Embryonic facial prominence (tissue), 1 donor: ENCODE measurements at regions not wholly inside any gene's neighbourhood (a gene's known extent, or its start where the extent isn't known, plus 50 kb on each side); places are given as distances from the start of the nearest gene placed in this dataset.

ENCODE experiments used
- DNase-seq: peaks from one replicate; pipeline ENCODE4 v3.0.0-alpha.2; 2016; ENCODE audit errors: extremely low spot score

DNA sequence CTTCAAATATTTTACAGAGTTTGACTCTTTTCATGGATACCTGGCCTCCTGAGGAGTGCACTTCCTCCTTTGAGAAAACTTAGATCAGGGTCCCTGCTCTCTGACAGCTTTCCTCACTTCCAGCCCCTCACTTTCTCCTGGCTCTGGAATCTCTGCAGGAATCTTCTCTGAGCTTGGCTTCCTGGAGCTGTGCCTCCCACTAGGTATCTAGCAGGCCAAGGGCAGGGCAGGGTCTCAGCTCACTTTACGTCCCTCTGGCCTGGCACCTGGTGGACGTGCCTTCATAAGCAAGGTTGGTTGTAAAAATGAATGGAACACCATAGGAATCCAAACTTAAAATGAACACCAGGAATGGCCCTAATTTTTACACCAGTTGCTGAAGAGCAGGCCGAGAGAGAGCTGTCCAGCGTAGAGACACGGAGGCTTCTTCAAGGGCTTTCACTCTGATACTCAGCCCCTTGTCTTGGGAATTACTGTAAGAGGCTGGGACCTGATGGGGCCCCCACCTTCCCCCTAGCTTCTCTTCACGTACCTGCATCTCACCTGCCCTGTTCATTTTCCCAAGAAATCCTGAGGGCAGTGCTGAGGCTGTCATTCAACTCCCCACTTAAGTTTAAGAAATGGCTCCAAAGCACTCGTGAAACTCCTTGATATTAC lies 426.9 kb upstream of the ID2 start:
- no peak for DNase-seq

DNA sequence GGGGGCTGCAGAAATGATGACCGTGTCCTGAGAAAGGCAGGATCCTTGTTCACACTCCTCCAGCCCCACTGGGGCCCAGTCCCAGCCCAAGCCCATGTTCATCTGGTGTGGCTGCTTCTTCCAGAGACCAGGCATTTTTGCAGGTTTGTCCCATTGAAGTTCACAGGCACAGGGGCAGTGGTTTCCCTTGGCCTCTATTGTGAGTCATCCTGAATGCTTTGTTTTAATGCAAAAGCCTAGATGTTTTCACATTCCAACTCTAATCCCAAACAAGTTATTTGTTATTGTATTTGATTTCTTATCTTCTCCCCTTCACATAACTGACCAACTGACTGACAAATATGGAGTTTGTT lies 426.4 kb upstream of the ID2 start:
- DNase-seq = no peak

DNA sequence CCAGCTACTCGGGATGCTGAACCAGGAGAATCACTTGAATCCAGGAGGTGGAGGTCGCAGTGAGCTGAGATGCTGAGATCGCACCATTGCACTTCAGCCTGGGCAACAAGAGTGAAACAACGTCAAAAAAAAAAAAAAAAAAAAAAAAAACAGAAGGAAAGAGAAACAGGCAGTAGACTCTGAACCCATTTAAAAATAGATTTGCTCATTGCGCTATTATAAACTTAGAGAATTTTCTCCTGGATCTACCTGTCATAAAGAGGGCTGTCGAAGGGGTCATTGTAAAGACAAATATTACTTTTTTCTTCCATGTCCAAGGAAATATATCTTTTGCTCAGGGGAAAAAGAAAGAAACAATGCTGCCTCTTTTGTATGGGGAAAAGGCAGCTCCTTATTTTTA lies 425.0 kb upstream of the ID2 start:
- no peak for DNase-seq

DNA sequence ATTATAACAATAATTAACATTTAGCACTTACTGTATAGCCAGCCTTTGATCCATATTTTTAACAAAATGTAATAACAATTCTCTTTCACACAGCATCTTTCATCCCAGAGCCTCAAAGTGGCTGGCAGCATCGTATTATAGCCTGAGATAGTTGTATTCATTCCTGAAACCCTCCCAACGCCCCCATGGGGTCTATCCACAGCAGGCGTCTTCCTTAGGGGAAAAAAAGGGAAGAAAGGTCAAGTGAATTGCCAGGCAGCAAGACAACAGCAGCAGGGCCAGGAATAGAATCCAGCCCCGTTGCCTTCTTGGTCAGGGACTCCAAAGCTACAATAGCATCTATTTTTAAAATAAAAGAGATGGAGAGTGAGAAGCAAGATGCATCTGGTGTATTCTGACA lies 424.4 kb upstream of the ID2 start:
- DNase-seq = no peak

DNA sequence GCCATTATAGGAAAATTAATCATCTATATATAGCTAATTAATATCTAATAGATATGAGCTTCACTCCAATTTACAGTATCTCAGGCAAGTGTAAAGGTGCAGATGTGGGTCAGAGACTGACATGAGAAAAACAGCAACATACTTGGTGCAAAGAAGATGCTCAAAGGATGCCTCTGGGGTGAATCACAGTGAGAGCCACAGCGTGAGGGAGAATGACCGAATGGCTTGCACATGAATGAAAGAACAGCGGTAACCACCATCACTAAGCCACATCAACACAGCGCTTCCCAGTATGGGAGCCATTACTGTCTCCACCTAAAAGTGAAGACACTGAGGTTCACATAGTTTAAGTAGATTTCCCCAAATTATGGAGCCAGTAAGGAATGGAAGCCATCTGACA lies 423.4 kb upstream of the ID2 start:
- no peak for DNase-seq

DNA sequence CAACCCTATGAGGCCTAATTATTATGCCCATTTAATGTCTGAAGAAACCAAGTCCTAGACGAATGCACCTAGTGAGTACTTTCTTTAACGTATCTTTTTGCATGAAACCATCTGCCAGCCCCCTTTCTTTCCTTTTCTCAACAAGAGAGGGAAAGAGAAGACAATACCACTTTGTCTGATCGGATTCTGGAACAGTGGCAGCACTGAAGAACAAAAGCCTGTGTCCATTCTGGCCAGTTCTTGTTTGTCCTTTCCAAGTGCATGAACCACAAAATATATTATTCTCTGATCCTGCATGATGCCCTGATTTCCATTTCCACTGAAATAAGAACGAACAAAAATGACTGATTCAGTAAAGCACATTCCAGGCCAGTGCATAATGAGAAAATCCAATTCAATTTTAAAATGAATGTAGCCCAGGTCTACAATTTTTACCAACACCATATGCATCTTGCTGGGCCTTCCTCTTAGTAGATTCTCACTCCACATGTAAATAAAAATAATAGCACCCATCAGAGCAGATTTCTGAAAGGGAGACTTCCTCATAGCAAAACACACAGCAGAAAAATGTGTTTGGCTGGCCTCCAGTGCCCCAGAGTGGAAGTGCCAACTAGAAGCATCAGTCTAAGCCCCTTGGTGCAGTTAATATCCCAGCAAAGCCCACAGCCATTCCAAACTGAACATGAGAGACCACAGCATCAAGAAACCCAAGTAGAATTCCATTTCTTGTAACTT lies 422.6 kb upstream of the ID2 start:
- no peak for DNase-seq

DNA sequence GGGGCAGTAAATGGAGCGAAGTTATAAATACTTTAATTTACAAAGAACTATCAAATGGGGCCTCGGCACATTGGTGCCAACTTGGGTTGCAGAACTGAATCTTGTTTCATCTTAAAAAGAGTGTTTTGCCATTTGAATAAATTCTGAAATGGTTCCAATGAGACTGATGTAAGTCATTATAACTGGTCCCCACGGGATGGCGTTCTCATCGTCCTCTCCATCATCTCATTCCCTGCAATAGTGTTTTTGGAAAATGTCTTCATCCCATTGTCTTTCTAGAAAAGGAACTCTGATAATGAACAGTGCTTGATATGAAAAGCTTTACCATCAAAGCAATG lies 422.0 kb upstream of the ID2 start:
- DNase-seq = no peak

DNA sequence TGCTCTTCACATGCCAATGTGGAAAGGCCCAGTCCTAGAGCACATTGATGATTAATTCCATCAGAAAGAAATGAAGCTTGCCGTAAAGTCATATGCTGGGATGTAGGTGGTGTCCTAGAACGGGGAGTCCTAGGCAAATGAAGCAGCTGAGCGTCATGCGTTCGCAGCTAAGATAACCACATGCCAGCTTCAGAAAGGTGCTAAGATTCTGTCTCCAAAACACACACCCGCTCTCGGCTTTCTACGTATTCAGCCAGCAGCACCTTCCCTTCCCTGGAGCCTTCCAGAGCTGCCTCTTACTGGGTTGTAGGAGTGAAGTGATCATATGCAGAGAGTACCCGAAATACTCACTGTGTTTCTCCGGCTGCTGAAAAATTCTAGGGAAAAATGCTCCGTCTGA lies 421.6 kb upstream of the ID2 start:
- no peak for DNase-seq

DNA sequence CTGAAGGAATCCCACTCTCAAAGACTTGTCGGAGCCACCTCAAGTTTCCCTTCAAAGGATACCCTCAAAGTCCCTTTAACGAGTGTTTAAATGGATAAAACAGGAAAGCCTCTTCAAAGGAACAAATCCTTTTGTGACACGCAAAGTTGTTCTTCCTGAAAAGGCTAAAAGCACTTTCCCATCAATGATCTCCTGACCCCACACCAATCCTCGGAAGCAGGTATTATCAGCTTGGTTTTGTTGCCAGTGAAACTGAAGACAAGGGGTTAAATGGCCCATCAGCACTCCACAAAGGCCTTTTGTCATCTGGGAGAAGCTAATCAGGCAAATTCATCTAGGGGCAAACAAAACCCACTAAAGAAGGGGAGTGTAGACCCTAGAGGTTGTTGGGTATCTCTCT lies 418.0 kb upstream of the ID2 start:
- no peak for DNase-seq

DNA sequence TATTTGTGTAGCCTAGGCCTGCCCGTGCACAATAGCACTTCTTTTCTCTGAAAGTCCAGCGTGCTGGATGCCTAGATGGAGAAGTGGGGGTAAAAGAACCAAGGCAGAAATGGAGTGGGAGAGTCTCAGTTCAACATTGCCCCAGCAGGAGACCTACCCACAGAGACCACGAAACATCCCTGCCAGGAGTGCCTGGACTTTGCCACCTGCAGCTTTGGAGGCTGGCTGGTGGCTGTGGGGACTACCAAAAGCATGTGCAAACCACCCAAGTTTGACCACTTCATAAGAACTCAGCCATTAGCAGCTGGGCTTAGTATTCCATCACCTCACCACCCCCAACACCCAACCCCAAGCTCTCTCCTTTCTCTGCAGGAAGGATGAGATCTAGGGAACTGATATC lies 416.9 kb upstream of the ID2 start:
- no peak for DNase-seq

DNA sequence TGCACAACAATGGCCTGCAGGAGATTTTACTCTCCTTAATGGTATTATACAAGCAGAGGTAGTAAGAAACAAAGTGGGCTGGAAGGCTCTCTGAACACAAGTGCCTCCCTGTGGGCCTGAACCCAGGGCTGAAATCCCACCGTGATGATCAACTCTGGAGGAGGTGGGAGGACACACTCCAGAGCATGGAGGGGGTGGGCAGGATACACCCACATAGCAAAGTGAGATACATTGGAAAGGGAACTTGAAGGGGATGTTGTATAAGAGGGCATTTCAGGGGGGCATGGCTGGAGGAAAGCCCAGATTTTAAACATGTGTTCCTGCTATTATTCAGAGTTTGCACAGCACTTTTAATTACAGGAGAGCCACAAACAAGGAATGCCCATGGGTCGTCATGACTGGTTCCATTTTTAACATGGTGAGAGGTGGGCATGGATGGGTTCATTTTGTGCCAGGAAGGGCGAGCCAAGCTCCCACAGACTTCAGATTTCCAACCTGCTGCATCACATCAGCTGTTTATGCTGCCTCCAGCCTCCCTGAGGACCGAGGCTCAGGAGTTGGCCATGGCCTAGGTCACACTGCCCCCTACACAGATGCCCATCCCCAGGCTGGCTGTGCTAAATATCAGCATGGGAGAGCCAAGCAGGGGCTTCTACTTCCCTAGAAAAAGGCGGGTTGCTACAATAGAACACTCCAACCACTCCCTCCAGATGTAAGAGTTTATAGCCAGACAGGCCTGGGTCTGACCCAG lies 416.2 kb upstream of the ID2 start:
- DNase-seq = no peak

DNA sequence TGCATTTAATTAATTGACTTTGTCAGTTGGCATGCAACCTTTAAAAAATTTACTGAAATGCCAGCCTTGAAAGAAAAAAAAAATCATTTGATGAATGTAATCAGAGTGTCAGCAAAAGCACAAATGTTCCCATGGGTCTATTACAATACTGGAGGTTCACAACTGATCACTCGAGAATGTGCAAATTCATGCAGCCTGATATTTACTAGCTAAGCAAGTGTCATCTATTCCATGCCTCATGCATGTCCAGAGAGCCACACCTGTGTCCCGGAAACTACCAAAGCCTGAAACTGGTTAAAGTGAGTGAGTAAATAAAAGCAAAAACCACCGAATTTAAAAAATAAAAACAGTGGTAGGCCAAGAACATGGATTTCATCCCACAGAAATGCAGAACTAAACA lies 415.3 kb upstream of the ID2 start:
- DNase-seq = no peak

DNA sequence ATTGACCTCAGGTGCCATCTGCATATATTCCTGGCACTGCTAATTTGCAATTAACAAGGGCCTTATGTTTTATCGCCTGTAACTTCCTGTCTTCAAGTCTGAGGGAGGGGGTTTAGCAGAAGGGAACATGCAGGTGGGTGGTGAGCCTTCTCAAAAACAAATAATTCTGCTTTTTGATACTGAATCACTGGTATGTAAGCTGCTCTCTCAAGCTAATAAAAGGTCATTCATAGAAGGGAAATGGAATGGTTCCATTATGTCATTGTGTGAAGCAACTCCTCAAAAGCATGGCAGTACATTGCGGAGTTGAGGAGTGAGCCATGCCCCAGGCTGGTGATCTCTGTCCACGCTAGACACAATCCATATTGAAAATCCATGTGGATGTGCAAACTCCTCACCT lies 414.8 kb upstream of the ID2 start:
- DNase-seq = no peak

DNA sequence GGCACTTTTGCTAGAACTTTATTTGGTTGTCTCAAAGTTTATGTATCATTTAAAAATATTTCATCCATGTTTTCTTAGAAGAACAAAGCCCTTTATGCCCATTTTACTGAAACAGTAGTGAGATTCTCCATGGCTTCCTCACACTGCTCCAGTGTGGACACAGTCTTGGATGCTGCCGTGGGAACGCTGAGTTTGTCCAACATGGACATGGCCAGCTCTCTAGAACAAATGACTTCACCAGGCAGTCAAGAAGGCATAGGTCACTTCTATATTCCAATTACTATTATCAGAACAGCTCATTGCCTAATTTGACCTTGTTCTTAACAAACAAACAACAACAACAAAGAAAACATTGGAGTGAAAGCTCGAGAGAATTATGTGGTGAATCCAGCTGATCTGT lies 414.1 kb upstream of the ID2 start:
- DNase-seq = no peak

DNA sequence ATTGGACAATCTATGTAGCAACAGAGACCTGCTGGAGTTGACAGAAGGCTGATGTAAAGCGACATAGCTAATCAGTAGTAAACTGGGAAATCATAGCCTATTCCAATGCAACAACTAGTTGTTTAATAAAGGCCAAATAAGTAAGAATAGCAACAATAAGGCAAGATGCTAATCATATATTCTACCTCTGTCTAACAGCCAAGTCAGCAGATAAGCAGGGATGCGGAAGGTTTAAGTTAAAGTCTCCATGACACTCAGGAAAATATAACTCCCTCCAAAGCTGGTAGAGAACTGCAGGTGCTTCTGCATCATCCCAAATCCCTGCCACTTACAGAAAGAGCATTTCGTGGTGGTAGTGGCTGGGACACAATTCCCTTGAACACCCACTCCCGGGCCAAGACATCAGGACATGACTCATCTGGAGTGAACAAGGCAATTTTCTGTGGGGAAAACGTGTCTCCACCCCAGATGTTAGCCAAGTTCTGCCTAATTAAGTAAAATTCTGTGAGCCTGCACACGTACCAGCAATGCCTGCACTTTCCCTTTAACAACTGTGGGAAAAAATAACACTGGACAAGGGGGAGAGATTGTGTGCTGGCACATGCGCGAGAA lies 413.6 kb upstream of the ID2 start:
- DNase-seq = no peak

DNA sequence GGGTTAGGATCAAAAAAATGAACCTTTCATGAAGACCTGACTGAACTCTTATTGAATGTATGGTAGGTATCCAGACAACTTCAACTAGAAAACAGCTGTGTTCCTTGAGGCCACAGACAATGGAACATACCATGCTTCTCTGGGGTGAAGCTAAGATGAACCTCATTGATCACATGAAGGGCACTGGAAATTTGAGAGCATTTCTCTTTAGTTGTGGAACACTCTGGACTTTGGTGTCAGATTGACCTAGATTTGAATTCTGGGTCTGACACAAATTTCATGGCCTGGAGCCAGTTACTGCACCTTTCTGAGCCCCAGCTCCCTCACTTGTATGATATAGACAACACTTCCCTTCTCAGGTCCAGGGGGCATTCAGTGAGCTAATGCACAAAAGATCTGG lies 411.2 kb upstream of the ID2 start:
- DNase-seq = no peak

DNA sequence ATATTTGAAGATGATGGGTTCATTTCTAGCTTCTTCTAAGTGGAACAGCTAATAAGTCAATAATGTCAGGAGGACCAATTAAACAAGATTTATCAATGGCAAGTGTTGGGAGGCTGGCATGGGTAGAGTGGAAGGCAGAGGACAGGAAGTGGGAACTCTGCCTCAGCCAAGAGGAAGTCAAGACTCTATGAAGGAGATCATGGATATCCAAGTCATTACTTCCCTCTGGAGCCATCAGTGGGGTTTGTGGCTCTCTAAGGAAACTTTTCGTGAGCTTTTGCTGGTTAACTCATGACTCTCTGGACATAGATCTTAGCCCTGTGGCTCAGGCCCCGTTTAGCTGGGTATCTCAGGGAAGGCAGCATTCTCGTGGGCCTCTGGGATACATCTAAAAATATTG lies 410.4 kb upstream of the ID2 start:
- DNase-seq = no peak

DNA sequence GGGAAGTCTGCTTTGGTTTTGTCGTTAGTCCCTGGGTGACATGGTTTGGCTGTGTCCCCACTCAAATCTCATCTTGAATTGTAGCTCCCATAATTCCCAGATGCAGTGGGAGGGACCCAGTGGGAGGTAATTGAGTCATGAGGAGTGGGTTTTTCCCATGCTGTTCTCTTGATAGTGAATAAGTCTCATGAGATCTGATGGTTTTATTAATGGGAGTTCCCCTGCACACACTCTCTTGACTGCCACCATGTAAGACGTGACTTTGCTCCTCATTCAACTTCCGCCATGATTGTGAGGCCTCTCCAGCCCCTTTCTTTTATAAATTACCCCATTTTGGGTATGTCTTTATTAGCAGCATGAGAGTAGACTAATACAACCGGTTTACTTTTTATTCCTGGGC lies 405.8 kb upstream of the ID2 start:
- DNase-seq = no peak

DNA sequence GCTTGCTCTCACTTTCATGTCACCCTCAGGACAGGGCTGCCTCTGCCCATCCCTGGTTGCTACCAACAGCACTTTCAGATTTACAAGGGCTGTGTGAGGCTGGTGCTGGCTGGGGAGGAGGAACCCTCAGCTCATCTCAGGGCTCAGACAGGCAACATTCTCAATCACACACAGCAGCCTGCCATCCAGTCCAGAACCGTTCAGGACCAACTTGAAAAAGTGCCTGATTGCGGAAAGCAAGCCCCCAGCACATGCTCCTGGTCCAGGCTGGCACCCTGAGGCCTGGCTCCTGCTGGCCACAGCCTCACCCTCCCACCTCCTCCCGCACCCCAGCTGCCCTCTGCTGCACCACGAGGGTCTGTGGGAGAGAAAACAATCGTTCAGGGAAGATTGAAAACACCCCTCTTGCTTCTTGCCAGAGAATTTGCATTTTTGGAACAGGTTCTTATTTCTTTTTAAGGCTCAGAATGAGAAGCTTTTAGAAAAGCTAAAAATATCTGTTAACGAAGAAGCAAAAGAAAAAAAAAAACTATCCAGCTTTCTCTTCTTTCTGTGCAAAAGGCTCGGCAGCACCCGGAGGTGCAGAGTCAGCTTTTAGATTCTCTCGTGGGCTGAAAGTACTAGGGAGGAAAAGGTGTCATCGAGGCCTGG lies 403.8 kb upstream of the ID2 start:
- DNase-seq = no peak

DNA sequence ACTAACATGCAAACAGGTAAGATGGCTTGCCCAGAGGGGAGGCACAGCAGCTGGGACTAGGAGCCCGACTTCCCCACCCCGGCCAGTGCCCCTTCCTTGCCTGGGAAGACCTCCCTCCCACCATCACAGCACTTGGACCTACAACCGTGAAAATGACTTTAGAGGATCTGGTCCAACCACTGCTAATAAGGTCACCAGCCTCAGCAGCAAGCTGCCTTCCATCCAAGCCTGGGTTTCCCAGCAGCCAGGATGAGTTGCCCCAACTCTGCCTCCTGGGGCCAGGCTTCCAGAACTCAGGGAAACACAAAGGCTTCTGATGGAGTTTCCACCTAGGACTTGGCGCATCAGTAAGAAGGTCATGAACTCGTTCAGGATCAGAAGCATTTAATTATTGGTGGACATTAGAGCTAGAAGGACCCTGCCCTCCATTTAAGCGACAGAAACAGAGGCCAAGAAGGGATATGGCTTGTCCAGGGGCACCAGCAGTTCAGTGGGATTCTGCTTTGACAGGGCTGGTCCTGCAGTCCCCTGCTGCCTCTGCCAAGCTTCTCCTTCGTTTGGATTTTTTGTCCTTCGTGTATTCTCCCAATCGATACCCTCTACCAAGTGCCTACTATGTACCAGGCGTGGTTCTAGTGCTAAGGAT lies 403.0 kb upstream of the ID2 start:
- DNase-seq = no peak

DNA sequence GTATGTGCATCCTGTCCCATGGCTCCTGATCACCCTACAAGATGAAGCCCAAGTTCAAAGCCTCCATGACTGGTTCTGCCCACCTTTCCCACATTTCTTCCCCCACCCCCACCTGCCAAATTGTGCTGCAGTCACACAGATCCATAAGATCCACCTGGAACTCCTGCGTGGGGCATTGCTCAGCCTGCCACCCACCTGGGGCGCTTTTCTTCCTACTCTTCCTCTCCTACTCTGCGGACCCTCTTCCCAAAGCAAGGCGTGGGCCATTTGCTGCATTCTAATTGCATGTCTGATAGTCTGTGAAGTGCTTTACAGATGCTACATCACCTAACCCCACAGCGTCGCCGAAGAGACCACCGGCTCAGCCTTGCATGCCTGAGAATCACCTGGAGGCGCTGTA lies 402.4 kb upstream of the ID2 start:
- no peak for DNase-seq

DNA sequence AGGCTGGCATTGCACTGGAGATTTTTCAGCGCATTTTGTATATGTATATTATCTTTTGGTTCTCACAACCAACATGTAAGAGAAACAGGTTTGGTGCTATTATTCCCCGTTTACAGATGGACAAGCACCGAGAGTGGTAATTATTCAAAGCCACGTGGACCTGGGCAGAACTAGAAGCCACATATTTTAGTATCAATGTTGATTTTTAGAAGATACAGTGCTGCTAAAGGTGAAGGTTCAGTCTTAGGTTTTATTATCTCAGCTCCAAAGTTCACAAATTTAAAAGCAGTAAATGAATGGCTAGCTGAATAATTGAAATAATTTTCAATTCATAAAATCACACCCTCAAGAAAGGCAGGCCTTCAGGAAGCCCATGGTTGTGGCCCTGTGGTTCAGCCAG lies 400.6 kb upstream of the ID2 start:
- no peak for DNase-seq
